ENCODE measurements at regions not wholly inside any gene's neighbourhood (a gene's known extent, or its start where the extent isn't known, plus 50 kb on each side); places are given as distances from the start of the nearest gene placed in this dataset.

GRCh38 chr1:101309334-101310311, 72.8 kb downstream of the S1PR1 start:
- intact Hi-C loops (cut with DNase I): loop anchor here in 9 of 10 donors (1.0 to 10.0 kb wide), 6 partner anchors 47 to 258 kb away; no protein-coding TSS in a partner anchor

GRCh38 chr1:101310506-101310905, 73.7 kb downstream of the S1PR1 start:
- intact Hi-C loops (cut with DNase I): loop anchor here in 5 of 10 donors (2.0 to 10.0 kb wide), 3 partner anchors 46 to 254 kb away; no protein-coding TSS in a partner anchor
- TF ChIP-seq POLR2A (IDR thresholded peaks at IDR 0.05): no peak
- TF ChIP-seq, protein P1, sequence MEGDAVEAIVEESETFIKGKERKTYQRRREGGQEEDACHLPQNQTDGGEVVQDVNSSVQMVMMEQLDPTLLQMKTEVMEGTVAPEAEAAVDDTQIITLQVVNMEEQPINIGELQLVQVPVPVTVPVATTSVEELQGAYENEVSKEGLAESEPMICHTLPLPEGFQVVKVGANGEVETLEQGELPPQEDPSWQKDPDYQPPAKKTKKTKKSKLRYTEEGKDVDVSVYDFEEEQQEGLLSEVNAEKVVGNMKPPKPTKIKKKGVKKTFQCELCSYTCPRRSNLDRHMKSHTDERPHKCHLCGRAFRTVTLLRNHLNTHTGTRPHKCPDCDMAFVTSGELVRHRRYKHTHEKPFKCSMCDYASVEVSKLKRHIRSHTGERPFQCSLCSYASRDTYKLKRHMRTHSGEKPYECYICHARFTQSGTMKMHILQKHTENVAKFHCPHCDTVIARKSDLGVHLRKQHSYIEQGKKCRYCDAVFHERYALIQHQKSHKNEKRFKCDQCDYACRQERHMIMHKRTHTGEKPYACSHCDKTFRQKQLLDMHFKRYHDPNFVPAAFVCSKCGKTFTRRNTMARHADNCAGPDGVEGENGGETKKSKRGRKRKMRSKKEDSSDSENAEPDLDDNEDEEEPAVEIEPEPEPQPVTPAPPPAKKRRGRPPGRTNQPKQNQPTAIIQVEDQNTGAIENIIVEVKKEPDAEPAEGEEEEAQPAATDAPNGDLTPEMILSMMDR (IDR thresholded peaks at IDR 0.05): no peak
- WGBS, 4 donors: 56 to 62% (median 57%) methylated on average over 2 of the region's 2 CpGs
- Histone ChIP-seq H3K9me3 (no peaks in the 10 kb centered on the region), H3K27ac (peak overlapping the region in 1 of 12 donors; percentile 64), H3K4me1 (peaks cover 0 to 28% (median 0%) of the 10 kb centered on the region in 12 donors), H3K4me3 (no peak overlapping the region), H3K27me3 (peaks cover 0 to 6% (median 0%) of the 10 kb centered on the region in 9 donors), H3K36me3 (no peaks in the 10 kb centered on the region)
- no peak for DNase-seq
- ATAC-seq: no peak

More at GRCh38 chr1:101309334-101310311, 72.8 kb downstream of the S1PR1 start:
- peaks cover 0 to 28% (median 0%) of the 10 kb centered on the region in 12 donors for H3K4me1 ChIP-seq
- 11 to 14% (median 12%) methylated on average over 37 of the region's 37 CpGs for WGBS, 4 donors
- TF ChIP-seq, protein P1 (IDR thresholded peaks at IDR 0.05): peak; percentile 74 to 90 (median 83)
- no peak for TF ChIP-seq POLR2A (IDR thresholded peaks at IDR 0.05)
- peaks cover 0 to 6% (median 0%) of the 10 kb centered on the region in 9 donors for H3K27me3 ChIP-seq
- H3K27ac ChIP-seq: peak overlapping the region in 1 of 12 donors; percentile 64
- peak overlapping the region in 11 of 12 donors; percentile 10 to 55 (median 45) for H3K4me3 ChIP-seq
- no peaks in the 10 kb centered on the region for H3K9me3 ChIP-seq
- DNase-seq (peak; percentile 40 to 80 (median 51)), ATAC-seq (peak; percentile 60 to 85 (median 72))
- no peaks in the 10 kb centered on the region for H3K36me3 ChIP-seq

DNA sequence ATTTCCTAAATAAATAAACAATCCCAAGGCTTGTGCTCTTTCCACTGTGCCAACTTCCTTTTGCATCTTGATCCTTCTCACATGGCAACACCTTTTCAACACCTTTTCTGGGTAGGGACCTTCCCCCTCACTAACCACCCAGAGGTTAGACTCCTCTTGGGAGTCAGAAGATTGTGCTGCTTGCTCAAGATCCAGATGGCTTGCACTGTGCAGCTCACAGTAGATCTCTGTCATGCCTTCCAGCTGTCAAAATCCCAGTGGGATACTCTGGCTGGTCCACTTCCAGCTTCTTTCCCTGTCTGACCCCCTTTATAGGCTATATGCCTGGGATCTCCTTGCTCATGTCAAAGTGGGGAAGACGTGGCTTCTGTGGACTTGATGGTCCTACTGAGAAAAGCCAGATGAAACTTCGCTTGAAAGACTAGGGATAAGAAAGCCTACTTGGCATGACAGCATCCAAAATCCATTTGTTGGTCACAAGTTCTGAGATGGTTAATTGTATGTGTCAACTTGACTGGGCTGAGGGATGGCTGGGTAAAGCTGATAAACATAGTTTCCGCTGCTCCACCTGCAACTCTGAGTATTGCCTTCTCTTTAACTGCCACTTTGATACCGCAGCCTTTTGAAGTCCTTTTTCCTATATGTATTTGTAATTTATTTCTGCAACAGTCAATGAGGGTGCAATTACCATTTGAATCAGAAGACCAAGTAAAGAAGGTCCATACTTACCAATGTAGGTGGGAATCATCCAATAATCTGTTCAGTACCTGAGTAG, 74.5 kb downstream of the S1PR1 start:
- 80 to 87% (median 85%) methylated on average over 4 of the region's 4 CpGs for WGBS, 4 donors
- peaks cover 0 to 6% (median 0%) of the 10 kb centered on the region in 9 donors for H3K27me3 ChIP-seq
- TF ChIP-seq, protein P1 (IDR thresholded peaks at IDR 0.05): no peak
- TF ChIP-seq POLR2A (IDR thresholded peaks at IDR 0.05): no peak
- no peaks in the 10 kb centered on the region for H3K9me3 ChIP-seq
- intact Hi-C loops (cut with DNase I): loop anchor here in 5 of 10 donors (2.0 to 10.0 kb wide), 3 partner anchors 45 to 253 kb away; no protein-coding TSS in a partner anchor
- DNase-seq (no peak), ATAC-seq (no peak)
- H3K4me1 ChIP-seq: peaks cover 0 to 28% (median 0%) of the 10 kb centered on the region in 12 donors
- H3K27ac ChIP-seq: peak overlapping the region in 1 of 12 donors; percentile 64
- H3K4me3 ChIP-seq: no peak overlapping the region
- H3K36me3 ChIP-seq: no peaks in the 10 kb centered on the region

Data from heart left ventricle (tissue), 16 donors.